Activated CD4-positive, alpha-beta memory T cell treated with anti-CD3 and anti-CD28 coated beads, Interleukin-2, amount 10 ng/mL, durations not matched to agents 7 days and 5 days (primary cell): ENCODE measurements at regions not wholly inside any gene's neighbourhood (a gene's known extent, or its start where the extent isn't known, plus 50 kb on each side); places are given as distances from the start of the nearest gene placed in this dataset.
"Not testable (repeated sequence)": the region's sequence is repeated elsewhere in the genome, so short reads cannot be mapped to it uniquely, and the experiment has no call there.

Experiments
- CTCF ChIA-PET: fragments of 350-600 bp; sonication (Branson Sonifier 250); formaldehyde crosslinking; loops from one replicate; lab custom pipeline; 2021; ENCODE audit warnings: antibody characterized with exemption, inconsistent platforms; lab: Charles Lee
- POLR2A ChIA-PET: fragments of 350-600 bp; sonication (Branson Sonifier 250); formaldehyde crosslinking; loops from one replicate; lab custom pipeline; 2021; ENCODE audit warnings: antibody characterized with exemption; lab: Charles Lee
- DNase-seq: peaks from one replicate; pipeline ENCODE4 v3.0.0-alpha.2; 2020
- H3K27ac Mint-ChIP-seq: one replicate; pipeline ENCODE4 v1.8.0; 2021; ENCODE audit warnings: mild to moderate bottlenecking, mixed read lengths
- H3K27me3 Mint-ChIP-seq: one replicate; pipeline ENCODE4 v1.8.0; 2021; ENCODE audit warnings: mixed read lengths
- H3K36me3 Mint-ChIP-seq: one replicate; pipeline ENCODE4 v1.8.0; 2021; ENCODE audit warnings: low read depth, mixed read lengths
- H3K4me1 Mint-ChIP-seq: one replicate; pipeline ENCODE4 v1.8.0; 2021; ENCODE audit warnings: mixed read lengths
- H3K4me3 Mint-ChIP-seq: one replicate; pipeline ENCODE4 v1.8.0; 2021; ENCODE audit warnings: mild to moderate bottlenecking, mixed read lengths
- H3K9me3 Mint-ChIP-seq: one replicate; pipeline ENCODE4 v1.8.0; 2021; ENCODE audit warnings: mixed read lengths

DNA sequence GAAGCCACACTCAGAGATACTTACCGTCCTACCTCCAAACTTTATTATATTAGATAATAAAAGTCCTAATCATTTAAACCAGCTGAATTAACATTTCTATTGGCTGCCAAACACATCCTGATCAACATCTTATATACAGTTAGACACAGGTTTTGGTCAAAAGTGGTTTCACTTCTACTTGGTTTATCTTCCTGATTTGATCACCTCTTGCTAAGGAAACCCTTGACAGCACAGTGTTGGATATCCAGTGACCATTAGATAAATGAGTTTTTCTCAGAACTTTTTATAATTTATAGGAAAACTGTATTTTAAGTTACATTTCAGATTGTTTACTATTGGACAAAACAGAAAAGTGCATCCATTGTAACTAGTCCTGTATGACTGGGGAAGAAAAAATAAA, 198.4 kb upstream of the NR2F2 start:
- Mint-ChIP-seq H3K9me3 (peaks cover 4% of the 10 kb centered on the region), H3K4me3 (no peak overlapping the region), H3K4me1 (no peaks in the 10 kb centered on the region), H3K27ac (no peak overlapping the region), H3K27me3 (no peaks in the 10 kb centered on the region), H3K36me3 (no peaks in the 10 kb centered on the region)
- no peak for DNase-seq
- ChIA-PET CTCF (no interaction called here), POLR2A (no interaction called here)

DNA sequence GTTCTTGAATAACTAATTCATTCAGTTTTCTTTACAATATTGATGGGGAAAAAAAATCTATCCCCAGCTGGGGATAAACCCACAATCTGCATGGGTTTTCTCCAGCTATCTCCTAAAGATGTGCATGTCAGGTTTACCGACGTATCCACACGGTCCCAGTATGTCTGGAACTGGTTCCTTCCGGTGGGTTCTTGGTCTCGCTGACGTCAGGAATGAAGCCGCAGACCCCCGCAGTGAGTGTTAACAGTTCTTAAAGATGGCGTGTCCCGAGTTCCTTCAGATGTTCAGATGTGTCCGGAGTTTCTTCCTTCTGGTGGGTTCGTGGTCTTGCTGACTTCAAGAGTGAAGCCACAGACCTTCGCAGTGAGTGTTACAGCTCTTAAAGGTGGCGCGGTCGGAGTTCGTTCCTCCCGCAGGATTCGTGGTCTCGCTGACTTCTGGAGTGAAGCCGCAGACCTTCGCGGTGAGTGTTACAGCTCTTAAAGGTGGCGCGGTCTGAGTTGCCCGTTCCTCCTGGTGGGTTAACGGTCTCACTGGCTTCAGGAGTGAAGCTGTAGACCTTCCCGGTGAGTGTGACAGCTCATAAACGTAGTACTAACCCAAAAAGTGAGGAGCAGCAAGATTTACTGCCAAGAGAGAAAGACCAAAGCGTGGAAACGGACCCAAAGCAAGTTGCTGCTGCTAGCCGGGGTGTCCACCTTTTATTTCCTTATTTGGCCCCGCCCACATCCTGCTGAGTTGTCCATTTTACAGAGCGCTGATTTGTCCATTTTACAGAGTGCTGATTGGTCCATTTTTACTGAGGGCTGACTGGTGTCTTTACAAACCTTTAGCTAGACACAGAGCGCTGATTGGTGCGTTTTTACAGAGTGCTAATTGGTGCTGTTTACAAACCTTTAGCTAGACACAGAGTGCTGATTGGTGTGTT, 195.1 kb upstream of the NR2F2 start:
- CTCF ChIA-PET = no interaction called here
- Mint-ChIP-seq H3K27ac (no peak overlapping the region), H3K4me1 (no peaks in the 10 kb centered on the region), H3K9me3 (peaks cover 8% of the 10 kb centered on the region), H3K4me3 (no peak overlapping the region), H3K36me3 (no peaks in the 10 kb centered on the region), H3K27me3 (no peaks in the 10 kb centered on the region)
- no peak for DNase-seq
- POLR2A ChIA-PET = no interaction called here

DNA sequence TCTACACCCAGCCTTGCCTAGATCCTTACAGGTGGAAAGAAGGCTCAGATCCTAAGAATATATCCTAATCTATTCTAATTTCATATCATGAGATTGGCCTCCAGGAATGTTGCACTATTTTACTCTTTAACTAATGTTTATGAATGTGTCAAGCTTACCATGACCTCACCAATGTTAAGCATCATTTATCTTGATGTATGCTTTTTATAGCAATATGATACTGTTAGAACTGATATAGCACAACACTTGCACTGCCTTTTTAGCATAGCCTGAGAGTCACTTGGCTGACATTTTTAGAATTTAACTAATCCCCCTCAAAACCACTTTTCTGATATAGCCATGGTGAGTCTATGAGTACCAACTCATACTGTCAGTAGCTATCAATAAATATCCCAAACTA, 191.5 kb upstream of the NR2F2 start:
- no peak for DNase-seq
- ChIA-PET CTCF (no interaction called here), POLR2A (no interaction called here)
- Mint-ChIP-seq H3K27ac (no peak overlapping the region), H3K9me3 (peaks cover 8% of the 10 kb centered on the region), H3K27me3 (no peaks in the 10 kb centered on the region), H3K4me3 (no peak overlapping the region), H3K4me1 (no peaks in the 10 kb centered on the region), H3K36me3 (no peaks in the 10 kb centered on the region)

DNA sequence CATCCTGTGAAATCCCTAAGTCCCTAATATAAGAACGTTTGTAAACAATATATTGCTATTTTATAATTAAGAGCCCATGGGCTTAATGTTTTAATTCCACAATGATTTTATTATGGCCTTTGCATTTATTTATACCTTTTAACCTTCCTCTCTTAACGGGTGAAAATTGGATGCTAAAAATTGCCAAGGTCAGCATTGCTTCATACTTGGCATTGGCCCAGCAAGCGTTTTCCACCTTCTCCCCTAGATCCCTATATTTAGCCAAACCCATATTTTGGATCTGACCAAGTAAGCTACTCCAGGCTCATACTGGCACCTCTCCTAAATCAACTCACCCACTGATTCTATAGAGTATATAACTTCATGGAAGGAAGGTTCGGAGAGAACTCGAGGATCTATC, 188.0 kb upstream of the NR2F2 start:
- H3K4me3 Mint-ChIP-seq = no peak overlapping the region
- H3K27ac Mint-ChIP-seq = no peak overlapping the region
- DNase-seq = no peak
- no peaks in the 10 kb centered on the region for H3K4me1 Mint-ChIP-seq
- peaks cover under 1% of the 10 kb centered on the region for H3K9me3 Mint-ChIP-seq
- POLR2A ChIA-PET = no interaction called here
- CTCF ChIA-PET = no interaction called here
- H3K27me3 Mint-ChIP-seq = no peaks in the 10 kb centered on the region
- H3K36me3 Mint-ChIP-seq = no peaks in the 10 kb centered on the region

DNA sequence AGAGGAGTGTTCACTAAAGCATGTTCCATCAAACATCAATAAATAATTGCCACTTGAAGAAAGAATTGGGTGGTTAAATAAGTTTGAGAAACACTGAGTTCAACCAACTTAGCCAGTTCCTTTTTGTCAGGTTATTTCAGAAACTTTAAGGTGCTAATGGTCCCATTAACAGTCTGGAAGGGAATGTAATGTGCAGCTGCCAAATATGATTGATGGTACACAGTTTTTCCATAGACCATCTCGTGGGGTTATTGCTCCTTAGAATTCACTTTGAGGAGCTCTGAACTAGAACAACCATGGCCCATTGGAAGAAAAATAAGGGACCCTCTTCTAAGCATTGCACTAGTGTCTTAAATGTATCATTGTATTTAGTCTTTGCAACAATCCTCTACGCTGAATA, 185.8 kb upstream of the NR2F2 start:
- Mint-ChIP-seq H3K27ac (no peak overlapping the region), H3K36me3 (no peaks in the 10 kb centered on the region), H3K27me3 (no peaks in the 10 kb centered on the region), H3K4me1 (no peaks in the 10 kb centered on the region), H3K4me3 (no peak overlapping the region), H3K9me3 (no peaks in the 10 kb centered on the region)
- CTCF ChIA-PET = no interaction called here
- DNase-seq = no peak
- POLR2A ChIA-PET = no interaction called here

DNA sequence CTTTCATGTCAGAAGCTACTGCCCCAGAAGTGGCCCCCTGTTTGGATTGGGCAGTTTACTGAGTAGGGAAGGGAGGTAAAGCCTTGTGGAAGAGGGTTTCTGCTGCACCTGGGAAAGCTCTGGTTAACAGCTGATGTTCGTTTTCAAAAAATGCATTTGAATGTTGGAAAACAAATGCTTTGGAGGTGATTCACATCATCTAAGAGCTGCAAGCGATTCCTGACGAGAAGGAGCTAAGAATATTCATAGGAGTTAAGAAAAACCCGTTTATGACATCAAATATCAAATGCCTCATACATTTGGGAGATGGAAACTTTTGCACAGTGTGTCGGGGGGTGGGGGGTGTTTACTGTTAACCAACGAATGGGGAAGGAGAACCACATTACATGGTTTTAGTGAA, 183.8 kb upstream of the NR2F2 start:
- Mint-ChIP-seq H3K9me3 (no peaks in the 10 kb centered on the region), H3K4me3 (no peak overlapping the region), H3K4me1 (no peaks in the 10 kb centered on the region), H3K27me3 (no peaks in the 10 kb centered on the region), H3K36me3 (no peaks in the 10 kb centered on the region), H3K27ac (no peak overlapping the region)
- no peak for DNase-seq
- POLR2A ChIA-PET = no interaction called here
- CTCF ChIA-PET = no interaction called here

DNA sequence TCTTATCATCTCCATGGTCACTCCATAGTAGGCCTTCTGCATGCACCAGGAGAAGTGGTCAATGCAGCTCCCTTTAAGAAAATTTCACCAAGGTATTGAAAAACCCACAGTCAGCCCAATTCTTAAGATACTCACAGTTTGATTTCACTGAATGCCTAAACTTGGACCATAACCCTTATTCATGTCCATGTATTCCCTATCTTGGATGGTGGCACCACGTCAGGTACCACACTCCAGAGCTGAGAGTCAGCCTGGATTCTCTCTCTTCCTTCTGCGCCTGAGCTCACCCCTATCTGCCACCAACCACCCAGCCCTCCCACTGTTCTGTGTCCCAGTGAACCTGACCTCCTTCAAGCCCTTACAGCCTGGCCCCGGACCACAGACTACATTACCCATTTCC, 183.2 kb upstream of the NR2F2 start:
- ChIA-PET POLR2A (no interaction called here), CTCF (no interaction called here)
- Mint-ChIP-seq H3K4me1 (no peaks in the 10 kb centered on the region), H3K9me3 (no peaks in the 10 kb centered on the region), H3K27me3 (no peaks in the 10 kb centered on the region), H3K27ac (no peak overlapping the region), H3K4me3 (no peak overlapping the region), H3K36me3 (no peaks in the 10 kb centered on the region)
- no peak for DNase-seq

DNA sequence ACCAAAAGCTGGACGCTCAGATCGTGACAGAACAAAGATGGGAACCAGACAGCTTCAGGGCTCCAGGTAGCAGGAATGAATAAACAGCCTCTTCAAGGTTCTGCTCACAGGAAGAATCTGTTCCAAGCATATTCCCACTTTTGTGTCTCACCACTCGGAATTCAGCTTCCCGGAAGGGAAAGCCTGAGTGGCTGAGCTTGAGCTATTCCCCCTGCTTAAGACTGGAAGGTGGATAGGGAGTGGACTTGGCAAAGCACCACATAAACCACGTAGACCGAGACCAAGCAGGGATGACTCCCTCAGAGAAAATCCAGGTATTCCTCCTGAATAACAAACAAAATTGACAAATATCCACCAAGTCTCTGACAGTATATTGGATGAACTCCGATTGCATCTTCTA, 180.2 kb upstream of the NR2F2 start:
- DNase-seq = no peak
- ChIA-PET POLR2A (no interaction called here), CTCF (no interaction called here)
- Mint-ChIP-seq H3K4me1 (no peaks in the 10 kb centered on the region), H3K27ac (no peak overlapping the region), H3K36me3 (no peaks in the 10 kb centered on the region), H3K27me3 (no peaks in the 10 kb centered on the region), H3K9me3 (no peaks in the 10 kb centered on the region), H3K4me3 (no peak overlapping the region)

DNA sequence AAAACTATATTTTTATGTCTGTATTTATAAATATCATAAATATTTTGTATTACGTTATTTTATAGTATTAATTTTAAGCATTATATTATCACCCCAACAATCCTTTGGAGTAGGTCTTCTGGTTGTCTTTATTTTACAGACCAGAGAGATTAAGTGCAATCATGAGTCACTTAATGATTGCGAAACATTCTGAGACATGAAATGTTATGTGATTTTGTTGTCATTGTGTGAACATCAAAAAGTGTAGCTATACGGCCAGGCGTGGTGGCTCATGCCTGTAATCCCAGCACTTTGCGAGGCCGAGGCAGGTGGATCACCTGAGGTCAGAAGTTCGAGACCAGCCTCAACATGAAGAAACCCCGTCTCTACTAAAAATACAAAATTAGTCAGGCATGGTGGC, 178.8 kb upstream of the NR2F2 start:
- H3K27ac Mint-ChIP-seq, H3K9me3 Mint-ChIP-seq, POLR2A ChIA-PET, DNase-seq, H3K4me1 Mint-ChIP-seq, H3K4me3 Mint-ChIP-seq, H3K27me3 Mint-ChIP-seq, CTCF ChIA-PET, H3K36me3 Mint-ChIP-seq: not testable (repeated sequence)

DNA sequence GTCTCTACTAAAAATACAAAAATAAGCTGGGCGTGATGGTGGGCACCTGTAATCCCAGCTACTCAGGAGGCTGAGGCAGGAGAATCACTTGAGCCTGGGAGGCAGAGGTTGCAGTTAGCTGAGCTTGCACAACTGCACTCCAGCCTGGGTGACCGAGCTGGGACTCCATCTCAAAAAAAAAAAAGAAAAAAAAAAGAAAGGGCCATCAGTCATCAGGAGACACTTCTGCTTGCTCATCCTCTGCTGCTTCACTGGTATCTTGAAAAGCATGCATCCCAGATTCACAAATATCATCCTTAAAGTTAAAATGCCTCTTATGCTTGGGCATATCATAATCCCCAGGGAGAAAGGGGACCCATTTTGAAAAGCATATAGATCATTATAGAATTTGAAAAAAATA, 176.6 kb upstream of the NR2F2 start:
- Mint-ChIP-seq H3K27me3 (no peaks in the 10 kb centered on the region), H3K36me3 (no peaks in the 10 kb centered on the region), H3K9me3 (no peaks in the 10 kb centered on the region), H3K27ac (no peak overlapping the region), H3K4me3 (no peak overlapping the region), H3K4me1 (no peaks in the 10 kb centered on the region)
- ChIA-PET POLR2A (no interaction called here), CTCF (no interaction called here)
- DNase-seq = no peak

DNA sequence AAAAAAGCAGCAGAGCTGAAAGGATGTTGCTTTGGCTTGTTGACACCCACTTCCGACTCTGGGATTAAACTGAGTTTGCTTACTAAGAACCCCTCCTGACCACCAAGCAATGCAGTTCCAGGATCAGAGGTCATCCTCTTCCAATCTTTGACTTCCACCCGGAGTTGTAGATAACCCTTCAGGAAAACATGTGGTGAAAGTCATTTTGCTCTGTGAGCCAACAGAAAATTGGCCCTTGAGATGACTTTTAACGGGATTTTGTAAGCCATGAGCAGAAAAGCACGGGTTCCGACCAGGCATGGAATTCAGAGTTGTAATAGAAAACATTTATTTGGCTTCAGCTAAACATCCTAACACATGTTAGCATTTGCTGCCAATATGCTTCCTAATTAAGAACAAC, 171.6 kb upstream of the NR2F2 start:
- no peaks in the 10 kb centered on the region for H3K36me3 Mint-ChIP-seq
- ChIA-PET POLR2A (no interaction called here), CTCF (no interaction called here)

DNA sequence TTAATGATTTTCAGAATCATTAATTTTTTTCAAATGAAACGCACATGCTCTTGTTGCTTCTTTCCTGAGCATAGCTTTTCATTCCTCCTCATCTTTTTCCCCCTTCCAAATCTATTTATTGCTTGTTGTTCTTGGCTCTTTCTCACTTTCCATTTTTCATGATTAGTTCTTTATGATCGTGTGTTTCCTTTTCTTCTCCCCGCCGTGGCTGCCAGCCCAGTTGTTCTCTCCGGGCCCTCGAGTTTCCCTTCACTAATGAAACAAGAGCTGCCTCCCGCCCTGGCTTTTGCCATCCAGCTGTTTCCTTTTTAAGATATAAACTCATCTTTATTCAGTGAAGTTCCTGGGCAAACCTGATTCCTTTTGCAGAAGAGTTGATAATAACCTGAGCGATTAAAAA, 170.2 kb upstream of the NR2F2 start:
- Mint-ChIP-seq H3K36me3 (no peaks in the 10 kb centered on the region), H3K9me3 (no peaks in the 10 kb centered on the region), H3K4me1 (no peaks in the 10 kb centered on the region), H3K4me3 (no peak overlapping the region), H3K27ac (no peak overlapping the region), H3K27me3 (no peaks in the 10 kb centered on the region)
- no peak for DNase-seq
- CTCF ChIA-PET = no interaction called here
- POLR2A ChIA-PET = no interaction called here

More for the DNA sequence above, 171.6 kb upstream of the NR2F2 start:
- H3K27ac Mint-ChIP-seq = no peak overlapping the region
- H3K4me3 Mint-ChIP-seq = no peak overlapping the region
- no peaks in the 10 kb centered on the region for H3K27me3 Mint-ChIP-seq
- H3K9me3 Mint-ChIP-seq = no peaks in the 10 kb centered on the region
- no peak for DNase-seq
- no peaks in the 10 kb centered on the region for H3K4me1 Mint-ChIP-seq

DNA sequence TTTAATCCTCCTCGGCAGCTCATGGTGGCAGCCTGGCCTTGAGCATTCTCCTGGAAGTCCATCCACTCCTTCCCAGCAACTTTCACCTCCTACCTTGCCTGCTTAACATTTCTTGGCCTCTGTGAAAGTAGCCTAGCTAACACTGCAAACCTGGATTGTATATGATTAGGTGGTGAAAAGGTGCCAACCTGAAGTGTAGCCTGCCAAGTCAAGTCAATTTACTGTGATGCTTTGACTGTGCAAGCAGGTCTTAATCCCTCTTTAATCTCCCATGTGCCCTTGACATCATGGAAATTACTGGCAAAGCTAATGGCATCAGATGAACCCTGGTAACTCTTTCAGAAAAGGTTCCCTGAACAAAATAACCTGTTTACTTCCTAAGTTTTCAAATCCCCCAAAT, 169.7 kb upstream of the NR2F2 start:
- DNase-seq = no peak
- ChIA-PET CTCF (no interaction called here), POLR2A (no interaction called here)
- Mint-ChIP-seq H3K36me3 (no peaks in the 10 kb centered on the region), H3K9me3 (no peaks in the 10 kb centered on the region), H3K4me1 (no peaks in the 10 kb centered on the region), H3K4me3 (no peak overlapping the region), H3K27ac (no peak overlapping the region), H3K27me3 (no peaks in the 10 kb centered on the region)

DNA sequence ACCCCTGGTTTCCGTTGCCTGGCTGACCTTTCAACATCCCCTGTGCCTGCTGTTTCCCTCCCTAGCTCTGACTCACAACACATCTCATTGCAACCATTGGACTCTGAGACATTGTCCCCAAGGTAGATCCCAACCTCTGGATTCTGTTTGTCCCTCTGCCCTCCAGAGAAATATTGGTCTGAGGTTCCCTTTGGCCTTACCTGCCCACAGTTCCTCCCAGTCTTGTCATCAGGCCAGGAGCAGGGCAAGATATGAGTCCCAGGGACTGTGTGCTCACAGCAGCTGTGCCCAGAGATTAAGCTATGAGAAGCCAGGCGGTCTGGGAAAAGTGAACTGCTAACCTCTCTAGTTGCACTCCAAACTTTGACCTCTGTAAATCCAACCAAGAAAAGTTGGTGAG, 168.2 kb upstream of the NR2F2 start:
- no peaks in the 10 kb centered on the region for H3K36me3 Mint-ChIP-seq
- CTCF ChIA-PET = no interaction called here
- H3K27me3 Mint-ChIP-seq = no peaks in the 10 kb centered on the region
- H3K4me3 Mint-ChIP-seq = no peak overlapping the region
- H3K4me1 Mint-ChIP-seq = no peaks in the 10 kb centered on the region
- POLR2A ChIA-PET = no interaction called here
- no peaks in the 10 kb centered on the region for H3K9me3 Mint-ChIP-seq
- no peak for DNase-seq
- H3K27ac Mint-ChIP-seq = no peak overlapping the region
